Right lobe of liver (tissue), 4 donors: ENCODE measurements at regions not wholly inside any gene's neighbourhood (a gene's known extent, or its start where the extent isn't known, plus 50 kb on each side); places are given as distances from the start of the nearest gene placed in this dataset.

Experiments used
- POLR2A ChIP-seq: fragments of 450-650 bp; IDR thresholded peaks from one replicate; pipeline ENCODE4 v1.6.1; 2017; ENCODE audit warnings: antibody characterized with exemption, mild to moderate bottlenecking
- TF ChIP-seq, protein P1 (sequence below), 4 donors: fragments of 200-600 bp in 3 of 4; fragments of 450-650 bp in 1 of 4; IDR thresholded peaks; one replicate each; pipeline versions ENCODE4 v1.5.1 to v1.8.0; 2016 to 2022; ENCODE audit warnings: antibody characterized with exemption in 4 of 4, mild to moderate bottlenecking in 2 of 4
- donor health status: DM: no; HTN: no; CAD: no.
- donor health status: DM: no; HTN: no; CAD: no.
- donor health status: DM: no; HTN: yes; CAD: no.

DNA sequence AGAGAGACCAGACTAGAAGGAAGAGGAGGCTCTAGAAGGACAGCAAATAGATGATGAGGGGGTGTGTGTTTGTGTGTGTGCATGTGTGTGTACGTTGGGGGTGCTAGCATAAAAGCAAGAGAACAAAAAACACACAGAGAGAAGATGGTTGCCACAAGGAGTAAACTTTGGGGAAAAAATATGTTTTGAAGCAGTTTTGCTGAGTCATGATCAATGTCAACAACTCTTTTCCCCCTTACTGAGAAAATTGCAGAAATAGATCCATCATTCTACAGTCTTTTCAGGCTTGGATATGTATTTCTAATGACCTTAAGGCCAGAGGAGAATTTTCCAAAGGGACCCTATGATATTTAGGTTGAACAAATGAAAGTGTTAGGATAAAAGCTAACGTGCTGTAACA, 89.0 kb upstream of the NHS start:
- TF ChIP-seq, protein P1, sequence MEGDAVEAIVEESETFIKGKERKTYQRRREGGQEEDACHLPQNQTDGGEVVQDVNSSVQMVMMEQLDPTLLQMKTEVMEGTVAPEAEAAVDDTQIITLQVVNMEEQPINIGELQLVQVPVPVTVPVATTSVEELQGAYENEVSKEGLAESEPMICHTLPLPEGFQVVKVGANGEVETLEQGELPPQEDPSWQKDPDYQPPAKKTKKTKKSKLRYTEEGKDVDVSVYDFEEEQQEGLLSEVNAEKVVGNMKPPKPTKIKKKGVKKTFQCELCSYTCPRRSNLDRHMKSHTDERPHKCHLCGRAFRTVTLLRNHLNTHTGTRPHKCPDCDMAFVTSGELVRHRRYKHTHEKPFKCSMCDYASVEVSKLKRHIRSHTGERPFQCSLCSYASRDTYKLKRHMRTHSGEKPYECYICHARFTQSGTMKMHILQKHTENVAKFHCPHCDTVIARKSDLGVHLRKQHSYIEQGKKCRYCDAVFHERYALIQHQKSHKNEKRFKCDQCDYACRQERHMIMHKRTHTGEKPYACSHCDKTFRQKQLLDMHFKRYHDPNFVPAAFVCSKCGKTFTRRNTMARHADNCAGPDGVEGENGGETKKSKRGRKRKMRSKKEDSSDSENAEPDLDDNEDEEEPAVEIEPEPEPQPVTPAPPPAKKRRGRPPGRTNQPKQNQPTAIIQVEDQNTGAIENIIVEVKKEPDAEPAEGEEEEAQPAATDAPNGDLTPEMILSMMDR (IDR thresholded peaks at IDR 0.05), result no peak
- TF ChIP-seq POLR2A, result no peak
